GM23338 (cell line): ENCODE measurements at regions not wholly inside any gene's neighbourhood (a gene's known extent, or its start where the extent isn't known, plus 50 kb on each side); places are given as distances from the start of the nearest gene placed in this dataset.

Source experiments
- ATAC-seq: fragments of 200-7000 bp; cut with Tn5 transposase; 3 replicates; pipeline ENCODE4 v1.9.1; 2020
- DNase-seq: peaks from one replicate; pipeline ENCODE4 v3.0.0-alpha.2; 2015; ENCODE audit warnings: low spot score
- H2AFZ ChIP-seq: fragments of 200-600 bp; sonication (generic); 2 replicates; pipeline ENCODE4 v1.8.0; 2016; ENCODE audit warnings: antibody characterized with exemption, mild to moderate bottlenecking, moderate library complexity
- H3F3A ChIP-seq: fragments of 200-600 bp; sonication (generic); replicated peaks from 2 replicates; pipeline ENCODE4 v1.8.0; 2017; ENCODE audit warnings: antibody characterized with exemption, mixed run types, low read depth
- H3K27ac ChIP-seq: fragments of 200-600 bp; sonication (generic); 2 replicates; pipeline ENCODE4 v1.6.1; 2016; ENCODE audit warnings: low read depth
- H3K27me3 ChIP-seq: fragments of 200-600 bp; sonication (generic); 2 replicates; pipeline ENCODE4 v1.8.0; 2016; ENCODE audit warnings: mild to moderate bottlenecking, mixed run types, moderate library complexity; ENCODE audit not compliant: insufficient read depth
- H3K36me3 ChIP-seq: fragments of 200-600 bp; sonication (generic); 2 replicates; pipeline ENCODE4 v1.8.0; 2016; ENCODE audit warnings: mild to moderate bottlenecking; ENCODE audit not compliant: insufficient read depth
- H3K4me1 ChIP-seq: fragments of 200-600 bp; sonication (generic); 2 replicates; pipeline ENCODE4 v1.8.0; 2016; ENCODE audit warnings: mild to moderate bottlenecking, moderate library complexity; ENCODE audit not compliant: insufficient read depth
- H3K4me2 ChIP-seq: fragments of 200-600 bp; sonication (generic); 2 replicates; pipeline ENCODE4 v1.7.1; 2017; ENCODE audit warnings: mixed run types
- H3K4me3 ChIP-seq: fragments of 200-600 bp; sonication (generic); 2 replicates; pipeline ENCODE4 v1.6.1; 2016; ENCODE audit warnings: mixed run types
- H3K79me2 ChIP-seq: fragments of 200-600 bp; sonication (generic); replicated peaks from 2 replicates; pipeline ENCODE4 v1.8.0; 2017; ENCODE audit warnings: mild to moderate bottlenecking; ENCODE audit not compliant: insufficient read depth
- H3K9me2 ChIP-seq: fragments of 200-600 bp; sonication (generic); 2 replicates; pipeline ENCODE4 v1.8.0; 2017; ENCODE audit not compliant: insufficient read depth
- H4K20me1 ChIP-seq: fragments of 200-600 bp; sonication (generic); replicated peaks from 2 replicates; pipeline ENCODE4 v1.8.0; 2017; ENCODE audit warnings: mild to moderate bottlenecking; ENCODE audit not compliant: insufficient read depth
- H3K27ac Mint-ChIP-seq: 2 replicates; pipeline ENCODE4 v1.8.0; 2020; ENCODE audit warnings: inconsistent platforms, mild to moderate bottlenecking, moderate library complexity, mixed read lengths
- H3K27me3 Mint-ChIP-seq: 3 replicates; pipeline ENCODE4 v1.8.0; 2022; ENCODE audit warnings: low read depth, mild to moderate bottlenecking, moderate library complexity, mixed read lengths, inconsistent platforms; ENCODE audit not compliant: insufficient read depth, poor library complexity
- H3K36me3 Mint-ChIP-seq: 3 replicates; pipeline ENCODE4 v1.8.0; 2021; ENCODE audit warnings: low read depth, mild to moderate bottlenecking, inconsistent platforms, moderate library complexity, mixed read lengths
- H3K4me1 Mint-ChIP-seq: 3 replicates; pipeline ENCODE4 v1.8.0; 2020; ENCODE audit warnings: mild to moderate bottlenecking, inconsistent platforms, mixed read lengths
- H3K4me3 Mint-ChIP-seq: 3 replicates; pipeline ENCODE4 v1.8.0; 2021; ENCODE audit warnings: moderate library complexity, mild to moderate bottlenecking, inconsistent platforms, mixed read lengths
- H3K9me3 Mint-ChIP-seq: 3 replicates; pipeline ENCODE4 v1.8.0; 2020; ENCODE audit warnings: moderate library complexity, mild to moderate bottlenecking, inconsistent platforms, mixed read lengths
- CTCF ChIP-seq, 2 experiments: fragments of 200-600 bp in 1 of 2; sonication (generic) in 1 of 2; conservative IDR thresholded peaks; 2 replicates each; pipeline versions ENCODE4 v1.5.1 to v1.6.1; 2016 to 2017; ENCODE audit warnings: antibody characterized with exemption in 2 of 2, low read depth in 2 of 2, mild to moderate bottlenecking in 2 of 2, moderate library complexity in 1 of 2
- EZH2 ChIP-seq: fragments of 200-600 bp; sonication (generic); IDR thresholded peaks from one replicate; pipeline ENCODE4 v1.8.0; 2017; ENCODE audit warnings: antibody characterized with exemption, mild to moderate bottlenecking, low read depth; ENCODE audit not compliant: unreplicated experiment
- EZH2phosphoT487 ChIP-seq: fragments of 200-600 bp; sonication (generic); IDR thresholded peaks from one replicate; pipeline ENCODE4 v1.8.1; 2018; ENCODE audit warnings: antibody characterized with exemption; ENCODE audit not compliant: unreplicated experiment
- JUNB ChIP-seq: IDR thresholded peaks from one replicate; pipeline ENCODE4 v1.6.1; 2016; ENCODE audit warnings: antibody characterized with exemption; ENCODE audit not compliant: unreplicated experiment
- NANOG ChIP-seq: IDR thresholded peaks from 2 replicates; pipeline ENCODE4 v1.6.1; 2016; ENCODE audit warnings: antibody characterized with exemption, borderline replicate concordance
- POLR2AphosphoS5 ChIP-seq: IDR thresholded peaks from 2 replicates; pipeline ENCODE4 v1.6.1; 2016; ENCODE audit warnings: antibody characterized with exemption, low read depth
- STAT1 ChIP-seq: IDR thresholded peaks from one replicate; pipeline ENCODE4 v1.6.1; 2016; ENCODE audit warnings: antibody characterized with exemption; ENCODE audit not compliant: unreplicated experiment
- ZNF114 ChIP-seq: fragments of 250-450 bp; sonication (Bioruptor Pico); IDR thresholded peaks from 2 replicates; pipeline ENCODE4 v1.5.0; 2020; ENCODE audit warnings: mild to moderate bottlenecking, moderate library complexity
- ZNF462 ChIP-seq: fragments of 250-450 bp; sonication (Bioruptor Pico); IDR thresholded peaks from 2 replicates; pipeline ENCODE4 v1.5.0; 2020; ENCODE audit warnings: mild to moderate bottlenecking, moderate library complexity
- TF ChIP-seq, protein P1 (sequence below): IDR thresholded peaks from 2 replicates; pipeline ENCODE4 v1.6.1; 2016; ENCODE audit warnings: antibody characterized with exemption
- TF ChIP-seq, protein P2 (sequence below): IDR thresholded peaks from one replicate; pipeline ENCODE4 v1.6.1; 2018; ENCODE audit warnings: antibody characterized with exemption; ENCODE audit not compliant: unreplicated experiment

GRCh38 chr3:22308871-22309270 is 557.9 kb upstream of the ZNF385D start:
- H3K27ac ChIP-seq: no peak overlapping the region
- no peaks in the 10 kb centered on the region for H3F3A ChIP-seq
- no peak overlapping the region for H3K4me2 ChIP-seq
- TF ChIP-seq EZH2phosphoT487 (no peak), STAT1 (no peak), POLR2AphosphoS5 (no peak), EZH2 (no peak), CTCF (conservative IDR thresholded peaks at IDR 0.05; ENCODE audit: low read depth in 2 of 2) (no peak), ZNF114 (no peak), JUNB (no peak), ZNF462 (CRISPR knock-in tag) (no peak), NANOG (no peak)
- TF ChIP-seq, protein P1, sequence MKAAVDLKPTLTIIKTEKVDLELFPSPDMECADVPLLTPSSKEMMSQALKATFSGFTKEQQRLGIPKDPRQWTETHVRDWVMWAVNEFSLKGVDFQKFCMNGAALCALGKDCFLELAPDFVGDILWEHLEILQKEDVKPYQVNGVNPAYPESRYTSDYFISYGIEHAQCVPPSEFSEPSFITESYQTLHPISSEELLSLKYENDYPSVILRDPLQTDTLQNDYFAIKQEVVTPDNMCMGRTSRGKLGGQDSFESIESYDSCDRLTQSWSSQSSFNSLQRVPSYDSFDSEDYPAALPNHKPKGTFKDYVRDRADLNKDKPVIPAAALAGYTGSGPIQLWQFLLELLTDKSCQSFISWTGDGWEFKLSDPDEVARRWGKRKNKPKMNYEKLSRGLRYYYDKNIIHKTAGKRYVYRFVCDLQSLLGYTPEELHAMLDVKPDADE: no peak
- TF ChIP-seq, protein P2, sequence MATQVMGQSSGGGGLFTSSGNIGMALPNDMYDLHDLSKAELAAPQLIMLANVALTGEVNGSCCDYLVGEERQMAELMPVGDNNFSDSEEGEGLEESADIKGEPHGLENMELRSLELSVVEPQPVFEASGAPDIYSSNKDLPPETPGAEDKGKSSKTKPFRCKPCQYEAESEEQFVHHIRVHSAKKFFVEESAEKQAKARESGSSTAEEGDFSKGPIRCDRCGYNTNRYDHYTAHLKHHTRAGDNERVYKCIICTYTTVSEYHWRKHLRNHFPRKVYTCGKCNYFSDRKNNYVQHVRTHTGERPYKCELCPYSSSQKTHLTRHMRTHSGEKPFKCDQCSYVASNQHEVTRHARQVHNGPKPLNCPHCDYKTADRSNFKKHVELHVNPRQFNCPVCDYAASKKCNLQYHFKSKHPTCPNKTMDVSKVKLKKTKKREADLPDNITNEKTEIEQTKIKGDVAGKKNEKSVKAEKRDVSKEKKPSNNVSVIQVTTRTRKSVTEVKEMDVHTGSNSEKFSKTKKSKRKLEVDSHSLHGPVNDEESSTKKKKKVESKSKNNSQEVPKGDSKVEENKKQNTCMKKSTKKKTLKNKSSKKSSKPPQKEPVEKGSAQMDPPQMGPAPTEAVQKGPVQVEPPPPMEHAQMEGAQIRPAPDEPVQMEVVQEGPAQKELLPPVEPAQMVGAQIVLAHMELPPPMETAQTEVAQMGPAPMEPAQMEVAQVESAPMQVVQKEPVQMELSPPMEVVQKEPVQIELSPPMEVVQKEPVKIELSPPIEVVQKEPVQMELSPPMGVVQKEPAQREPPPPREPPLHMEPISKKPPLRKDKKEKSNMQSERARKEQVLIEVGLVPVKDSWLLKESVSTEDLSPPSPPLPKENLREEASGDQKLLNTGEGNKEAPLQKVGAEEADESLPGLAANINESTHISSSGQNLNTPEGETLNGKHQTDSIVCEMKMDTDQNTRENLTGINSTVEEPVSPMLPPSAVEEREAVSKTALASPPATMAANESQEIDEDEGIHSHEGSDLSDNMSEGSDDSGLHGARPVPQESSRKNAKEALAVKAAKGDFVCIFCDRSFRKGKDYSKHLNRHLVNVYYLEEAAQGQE: no peak
- ATAC-seq (no peak), DNase-seq (no peak)
- no peaks in the 10 kb centered on the region for H3K79me2 ChIP-seq
- peaks cover 34% of the 10 kb centered on the region for H3K4me1 Mint-ChIP-seq
- no peak overlapping the region for H3K4me3 ChIP-seq
- peaks cover 23% of the 10 kb centered on the region for H3K4me1 ChIP-seq
- no peaks in the 10 kb centered on the region; the same call in 2 of the 3 replicates for H3K9me3 Mint-ChIP-seq
- no peaks in the 10 kb centered on the region for H3K36me3 ChIP-seq
- no peak overlapping the region for H3K27ac Mint-ChIP-seq
- no peak overlapping the region for H3K4me3 Mint-ChIP-seq
- no peaks in the 10 kb centered on the region for H3K36me3 Mint-ChIP-seq
- H3K27me3 Mint-ChIP-seq: no peaks in the 10 kb centered on the region
- H2AFZ ChIP-seq: no peak overlapping the region
- H3K9me2 ChIP-seq: no peaks in the 10 kb centered on the region
- no peaks in the 10 kb centered on the region for H3K27me3 ChIP-seq
- no peaks in the 10 kb centered on the region for H4K20me1 ChIP-seq
